A172 (cell line): ENCODE measurements at regions not wholly inside any gene's neighbourhood (a gene's known extent, or its start where the extent isn't known, plus 50 kb on each side); places are given as distances from the start of the nearest gene placed in this dataset.

Source experiments
- DNase-seq: peaks from one replicate; pipeline ENCODE4 v3.0.0-alpha.2; 2015; ENCODE audit warnings: low spot score

DNA sequence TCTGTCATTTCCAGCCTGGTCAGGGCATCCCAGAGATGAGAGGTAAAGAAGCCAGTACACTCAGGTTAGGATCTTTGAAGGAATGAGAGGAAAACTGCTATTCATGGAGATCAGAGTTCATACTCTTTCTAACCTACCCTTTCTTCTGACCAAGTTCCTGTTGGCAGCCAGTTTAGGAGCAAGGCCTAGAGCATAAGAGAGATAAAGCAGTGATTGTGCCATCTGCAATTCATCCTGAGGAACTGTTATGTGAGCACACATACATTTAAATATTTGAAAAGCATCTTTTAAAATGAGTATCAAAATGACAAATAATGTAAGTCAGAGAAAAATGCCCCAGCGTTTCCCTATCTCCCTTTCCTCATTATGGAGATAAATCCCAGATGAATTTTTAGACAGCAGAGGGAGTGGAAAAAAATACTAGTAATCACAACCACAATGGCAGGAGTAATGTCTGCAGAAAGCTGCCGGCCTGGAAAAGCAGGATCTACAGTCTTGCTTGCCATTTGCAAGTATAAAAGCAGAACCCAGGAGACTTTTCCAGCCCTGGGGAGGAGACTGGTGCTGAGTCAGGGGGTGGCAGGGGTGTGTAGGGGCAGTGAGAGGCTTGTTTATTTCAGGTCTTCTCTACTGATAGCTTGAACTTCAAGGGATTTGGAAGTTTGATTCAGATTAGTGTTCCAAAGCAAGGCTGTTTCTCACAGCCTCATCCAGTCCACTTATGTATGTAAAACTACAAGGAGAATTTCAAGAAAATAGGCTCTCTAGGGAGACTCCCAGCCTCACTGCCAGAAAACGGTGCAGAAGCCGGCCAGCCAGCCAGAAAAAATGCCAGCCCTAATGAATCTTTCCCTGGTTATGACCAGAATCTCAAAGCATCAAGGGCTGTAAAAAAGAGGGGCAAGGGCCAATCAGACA lies 1052.4 kb downstream of the TUSC7 start:
- DNase-seq: no peak

GRCh38 chr3:117762621-117763037 lies 1053.0 kb downstream of the TUSC7 start:
- no peak for DNase-seq

DNA sequence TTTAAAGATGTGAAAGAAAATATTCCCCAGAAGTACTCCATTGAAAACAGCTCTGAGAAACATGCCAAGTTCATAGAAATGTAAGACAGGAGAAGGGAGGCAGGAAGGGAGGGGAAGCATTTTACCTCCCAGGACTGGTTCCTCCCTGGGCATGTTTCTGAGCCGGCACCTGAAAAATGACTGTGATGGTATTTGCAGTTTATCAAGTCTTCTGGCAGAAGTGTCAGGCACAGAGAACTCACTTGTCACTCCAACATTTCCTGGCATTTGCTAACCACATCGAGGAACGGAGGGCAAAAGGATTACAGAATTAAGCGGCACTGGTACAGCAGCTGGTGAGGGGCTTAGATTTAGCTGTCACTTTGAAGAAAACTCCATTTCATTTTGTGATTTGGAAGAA lies 1054.0 kb downstream of the TUSC7 start:
- no peak for DNase-seq

DNA sequence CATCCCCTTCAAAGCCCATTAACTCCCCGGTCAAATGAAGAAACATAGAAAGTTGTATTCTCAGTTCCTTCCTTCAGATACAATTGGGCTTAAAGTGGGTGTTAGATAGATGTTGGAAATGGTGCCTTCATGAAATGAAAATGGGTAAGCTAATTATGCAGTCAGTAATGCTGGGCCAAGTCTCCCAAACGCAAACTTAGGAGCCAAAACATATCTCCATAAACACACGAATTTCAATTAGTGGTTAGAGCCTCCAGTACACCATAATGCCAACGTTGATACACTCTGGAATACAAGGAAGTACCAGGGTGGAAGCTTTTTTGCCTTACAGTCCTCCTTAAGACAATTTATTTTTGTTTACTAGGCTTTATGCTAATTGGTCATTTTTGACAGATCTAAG lies 1059.0 kb downstream of the TUSC7 start:
- DNase-seq: no peak

DNA sequence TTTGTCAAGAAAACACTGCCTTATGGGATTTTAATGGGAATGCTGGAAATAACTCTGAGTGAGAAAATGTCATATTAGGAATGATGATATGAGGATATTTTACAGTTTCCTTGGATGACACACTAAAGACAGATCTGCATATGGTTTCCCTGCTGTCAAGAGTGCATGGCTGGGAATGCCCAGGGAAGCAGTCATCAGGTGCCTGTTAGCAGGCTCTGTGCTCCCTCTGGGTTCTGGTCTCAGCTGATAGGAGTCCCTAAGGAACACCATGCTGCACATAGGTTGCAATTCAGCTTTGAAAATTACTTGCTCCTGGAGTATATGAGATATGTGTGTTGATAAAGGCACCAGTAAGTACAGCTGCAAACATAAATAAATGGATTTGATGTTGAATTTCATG lies 1064.6 kb downstream of the TUSC7 start:
- no peak for DNase-seq

DNA sequence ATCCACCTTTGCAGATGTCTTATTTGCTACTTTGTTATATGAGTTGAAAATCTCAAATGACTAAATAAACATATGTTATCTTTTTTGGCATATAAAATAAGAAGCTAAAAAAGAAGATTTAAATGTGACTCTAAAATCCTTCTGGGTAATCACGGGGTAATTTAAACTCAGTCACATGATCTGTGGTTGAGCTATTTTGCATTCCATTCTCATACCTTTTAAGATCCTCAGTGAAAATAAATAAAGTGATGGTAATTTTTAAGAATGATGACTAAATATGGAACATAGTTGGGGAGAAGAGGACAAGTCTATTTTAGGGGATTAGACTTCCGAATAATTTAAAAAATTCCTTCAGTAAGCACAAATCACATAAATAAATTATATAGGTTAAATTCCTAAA lies 1076.8 kb downstream of the TUSC7 start:
- no peak for DNase-seq

DNA sequence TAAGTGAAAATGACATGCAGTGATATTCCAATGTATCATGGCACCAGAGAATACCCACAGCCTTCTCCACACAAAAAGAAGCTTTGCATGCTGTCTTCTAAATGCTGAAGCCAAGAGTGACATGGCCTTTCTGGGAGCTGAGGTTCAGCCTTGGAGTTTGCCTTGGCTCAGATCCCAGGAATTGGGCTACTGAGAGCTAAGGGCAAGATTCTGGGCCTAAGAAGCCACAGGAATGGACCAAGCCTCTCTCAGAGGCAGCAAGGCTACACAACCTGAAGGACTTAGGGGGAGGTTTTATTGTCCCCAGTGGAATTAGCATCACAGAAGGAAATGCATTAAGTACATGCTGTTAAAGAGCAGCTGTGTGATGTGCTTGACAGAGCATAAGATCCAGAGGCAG lies 1078.5 kb downstream of the TUSC7 start:
- DNase-seq: no peak

- no peak for DNase-seq
Measured at GRCh38 chr3:117788506-117788905, 1078.9 kb downstream of the TUSC7 start.

DNA sequence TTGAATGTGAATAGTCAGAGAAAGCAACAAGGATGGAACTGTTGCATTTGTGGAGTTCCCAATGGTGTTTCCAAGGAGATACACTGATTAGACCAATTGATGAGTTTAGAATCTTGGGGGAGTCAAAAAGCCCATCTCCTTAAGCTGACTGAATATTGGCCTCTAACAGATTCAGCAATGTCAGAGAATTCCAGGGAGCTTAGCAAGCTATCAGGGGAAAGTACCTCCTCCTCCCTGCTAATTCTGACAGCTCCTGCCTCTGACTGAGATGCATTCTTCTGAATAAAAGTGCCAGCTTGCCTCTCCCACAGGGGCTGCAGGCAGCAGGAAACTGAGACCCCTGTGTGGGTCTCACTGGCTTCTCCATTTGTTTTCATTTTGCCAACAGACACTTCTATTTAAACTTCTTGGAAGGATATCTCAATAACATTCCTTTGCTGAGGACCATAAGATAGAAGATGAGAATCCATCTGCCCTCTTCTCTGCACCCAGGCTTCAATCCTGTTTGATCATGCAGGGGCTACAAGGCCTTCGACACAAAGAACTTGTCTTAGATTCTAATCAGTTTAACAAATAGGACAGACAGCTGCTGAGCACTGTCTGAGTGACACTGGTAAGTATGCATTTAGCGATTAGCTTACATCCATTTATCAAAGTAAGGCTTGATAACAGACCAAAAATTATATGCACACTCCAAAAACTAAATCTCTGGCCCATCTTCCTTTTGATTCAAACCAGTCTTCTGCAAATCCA lies 1080.8 kb downstream of the TUSC7 start:
- no peak for DNase-seq

DNA sequence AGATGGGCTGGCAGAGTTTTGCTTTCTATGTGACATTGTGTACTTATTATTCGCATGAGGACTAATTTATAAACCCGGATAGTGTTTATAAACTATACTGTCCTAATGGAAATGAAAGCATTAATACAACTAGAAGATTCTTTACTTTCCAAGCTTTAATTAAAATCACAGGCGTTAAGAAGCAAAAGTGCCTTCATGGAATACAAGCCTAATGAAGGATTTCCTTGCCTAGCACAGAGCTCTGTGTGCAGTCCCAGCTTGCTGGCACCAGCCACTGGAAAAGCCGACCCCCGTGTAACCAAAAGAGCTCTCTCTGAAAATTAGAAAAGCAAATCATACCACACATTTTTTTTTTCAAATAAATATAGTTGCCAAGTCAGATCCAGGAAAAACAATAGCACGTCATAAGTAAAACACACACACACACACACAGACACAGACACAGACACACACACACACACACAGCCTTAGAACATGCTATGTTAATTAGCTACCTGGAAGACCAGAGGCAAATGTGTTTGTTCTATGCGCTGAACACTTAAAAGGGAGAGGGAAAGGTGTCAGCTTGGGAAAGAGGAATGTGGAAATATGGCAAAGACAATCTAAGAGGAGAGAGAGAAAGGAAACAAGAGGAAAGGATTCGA lies 1084.2 kb downstream of the TUSC7 start:
- no peak for DNase-seq

- DNase-seq: no peak
Measured at GRCh38 chr3:117798221-117798620, 1088.6 kb downstream of the TUSC7 start.

DNA sequence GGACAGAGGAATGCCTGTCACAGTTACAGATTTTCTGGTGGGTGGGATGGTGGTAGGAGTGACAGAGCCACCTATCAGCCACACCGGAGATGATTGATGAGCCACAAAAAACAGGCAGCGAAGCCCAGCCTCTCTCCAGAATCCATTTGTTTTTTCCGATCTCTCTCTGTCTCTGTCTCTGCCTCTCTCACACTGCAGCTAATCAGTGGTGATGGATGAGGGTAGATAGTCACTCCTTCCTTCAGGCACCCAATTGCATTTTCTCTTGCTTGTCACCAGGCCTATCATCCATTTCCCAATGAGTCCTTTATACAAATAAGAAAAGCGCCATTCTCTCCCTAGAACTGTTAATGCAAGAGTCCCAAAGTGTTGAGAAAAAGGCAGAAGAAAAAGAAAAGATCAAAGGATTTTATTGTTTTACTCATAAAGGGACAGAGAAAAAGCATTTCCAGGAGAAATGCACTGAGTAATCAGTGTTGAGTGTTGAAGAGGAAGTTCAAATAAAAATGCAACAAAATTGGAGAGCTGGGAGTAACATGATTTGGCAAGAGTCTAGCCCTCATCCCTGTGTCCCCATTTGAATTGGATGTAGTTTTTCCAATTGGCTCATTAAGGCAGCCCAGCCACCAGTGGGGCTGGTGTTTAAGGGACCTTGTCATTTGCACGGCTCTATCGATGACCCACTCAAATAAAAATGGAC lies 1089.3 kb downstream of the TUSC7 start:
- DNase-seq: no peak

- no peak for DNase-seq
Measured at GRCh38 chr3:117799387-117799735, 1089.8 kb downstream of the TUSC7 start.

- no peak for DNase-seq
Measured at GRCh38 chr3:117801912-117802239, 1092.3 kb downstream of the TUSC7 start.

DNA sequence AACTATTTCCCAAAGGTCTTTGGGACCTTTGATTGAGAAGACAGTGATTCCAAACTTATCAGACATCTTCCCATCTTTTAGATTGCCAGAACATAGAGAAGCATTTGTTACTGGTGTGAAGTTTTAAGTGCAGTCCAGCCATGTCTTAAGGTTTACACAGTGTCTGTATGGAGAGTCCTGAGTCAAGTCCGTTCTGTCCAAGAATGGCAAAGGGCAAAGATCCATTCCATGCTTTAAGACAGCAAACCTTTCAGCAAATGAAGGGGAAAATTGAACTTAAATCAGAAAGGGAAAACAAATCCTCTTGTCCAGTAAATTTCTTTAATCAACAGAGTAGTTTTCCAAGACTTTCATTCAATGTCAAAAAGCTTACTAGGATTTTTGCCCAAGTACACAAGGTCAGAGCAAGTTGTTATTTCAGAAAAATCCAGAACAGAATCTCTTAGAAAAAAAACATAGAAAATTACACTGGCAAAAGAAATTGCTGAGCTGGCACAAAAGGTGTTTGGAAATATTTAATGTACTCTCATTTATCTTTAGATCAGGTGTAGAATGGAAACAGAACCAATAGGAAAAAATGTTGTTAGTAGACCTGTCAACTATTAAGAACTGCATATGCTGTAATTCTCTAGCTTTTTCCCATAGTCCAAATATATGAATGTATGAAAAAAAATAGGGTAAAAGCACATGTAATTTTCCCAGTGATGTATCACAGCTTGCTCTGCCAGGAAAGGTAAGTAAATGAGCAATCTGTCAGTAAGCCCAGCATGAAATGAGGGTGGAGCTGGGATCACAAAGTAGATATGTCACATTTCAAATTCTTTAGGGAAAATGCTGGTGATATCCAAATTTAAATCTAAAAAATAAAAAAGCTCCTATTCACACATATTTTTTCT lies 1099.9 kb downstream of the TUSC7 start:
- DNase-seq: no peak

GRCh38 chr3:117811786-117812185 lies 1102.2 kb downstream of the TUSC7 start:
- no peak for DNase-seq

DNA sequence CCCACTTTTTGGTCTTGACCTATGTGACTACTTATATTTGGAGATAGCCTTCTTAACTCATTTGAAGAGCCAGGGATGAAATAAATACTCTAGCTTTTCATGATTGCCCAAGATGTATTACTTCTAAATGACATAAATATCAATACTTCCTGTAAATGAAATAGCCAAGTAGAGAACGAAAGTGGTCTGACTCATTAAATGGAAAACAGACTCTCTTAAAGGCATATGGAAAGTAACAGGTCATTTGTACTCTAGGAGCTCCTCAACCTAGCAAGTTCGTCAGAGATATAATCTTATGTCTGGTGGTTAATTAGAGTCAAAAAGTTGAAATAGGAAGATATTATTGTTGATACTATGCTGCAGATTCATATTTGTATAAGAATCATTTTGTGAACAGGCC lies 1105.4 kb downstream of the TUSC7 start:
- DNase-seq: no peak

- DNase-seq: no peak
Measured at GRCh38 chr3:117817103-117817502, 1107.5 kb downstream of the TUSC7 start.

DNA sequence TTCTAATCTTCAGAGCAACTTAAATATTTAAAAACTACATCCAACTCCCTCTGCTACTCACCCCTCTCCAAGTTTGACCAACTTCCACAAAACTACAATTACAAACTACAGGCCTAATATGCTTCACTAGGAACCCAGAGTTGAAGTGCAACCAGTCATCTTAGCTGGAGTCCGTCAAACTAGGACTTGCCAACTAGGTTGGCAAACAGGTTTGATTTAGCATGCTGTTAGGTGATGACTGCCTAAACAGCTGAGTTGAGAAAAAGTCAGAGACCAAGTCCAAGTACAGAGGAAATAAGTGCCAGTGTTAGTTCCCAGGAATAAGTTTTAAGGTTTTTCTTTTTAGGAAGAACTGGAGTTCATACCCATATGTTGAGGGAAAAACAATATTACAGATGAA lies 1109.0 kb downstream of the TUSC7 start:
- no peak for DNase-seq

- no peak for DNase-seq
Measured at GRCh38 chr3:117820658-117821299, 1111.2 kb downstream of the TUSC7 start.

- no peak for DNase-seq
Measured at GRCh38 chr3:117822416-117822815, 1112.8 kb downstream of the TUSC7 start.
